Esophagus squamous epithelium (tissue), 5 donors: ENCODE measurements at regions not wholly inside any gene's neighbourhood (a gene's known extent, or its start where the extent isn't known, plus 50 kb on each side); places are given as distances from the start of the nearest gene placed in this dataset.

Experiments used
- DNase-seq: peaks from one replicate; lab custom pipeline; 2025; lab: John Stamatoyannopoulos, UW
- H3K27ac ChIP-seq, 4 donors: fragments of 200-600 bp; sonication (generic); one replicate each; pipeline ENCODE4 v1.5.1; 2016 to 2019; ENCODE audit warnings: mild to moderate bottlenecking in 1 of 4
- H3K27me3 ChIP-seq, 4 donors: fragments of 200-600 bp; sonication (generic); 1 replicate in 3 of 4; 2 replicates in 1 of 4; pipeline versions ENCODE4 v1.5.1 to v1.6.0; 2017 to 2021; ENCODE audit warnings: antibody characterized with exemption in 1 of 4
- H3K36me3 ChIP-seq, 3 donors: fragments of 200-600 bp; sonication (generic); one replicate each; pipeline ENCODE4 v1.5.1; 2016 to 2019
- H3K4me1 ChIP-seq, 3 donors: fragments of 200-600 bp; sonication (generic); one replicate each; pipeline ENCODE4 v1.5.1; 2017 to 2019
- H3K4me3 ChIP-seq, 4 donors: fragments of 200-600 bp; sonication (generic); 1 replicate in 3 of 4; 2 replicates in 1 of 4; pipeline ENCODE4 v1.5.1; 2016 to 2019; ENCODE audit warnings: mild to moderate bottlenecking in 2 of 4, moderate library complexity in 1 of 4
- H3K9me3 ChIP-seq, 3 donors: fragments of 200-600 bp; sonication (generic); one replicate each; pipeline ENCODE4 v1.5.1; 2016 to 2019
- POLR2A ChIP-seq, 4 donors: fragments of 450-650 bp; IDR thresholded peaks; one replicate each; pipeline ENCODE4 v1.6.1; 2017; ENCODE audit warnings: antibody characterized with exemption in 4 of 4, mild to moderate bottlenecking in 4 of 4, moderate library complexity in 3 of 4
- WGBS, 2 donors: methylation state at CpG; one replicate each; pipeline ENCODE4 v1.1.5; 2018; 5-methylcytosine and 5-hydroxymethylcytosine counted together
- intact Hi-C: fragments of 100-400 bp; cut with DNase I; formaldehyde crosslinking; loops from one replicate; pipeline ENCODE4 v1.15.0; 2022
- TF ChIP-seq, protein P1 (sequence below), 6 experiments: fragments of 450-650 bp in 4 of 6; fragments of 200-600 bp in 2 of 6; sonication (generic) in 2 of 6; IDR thresholded peaks; one replicate each; pipeline ENCODE4 v1.5.1; 2016 to 2019; ENCODE audit warnings: antibody characterized with exemption in 6 of 6, mild to moderate bottlenecking in 4 of 6, moderate library complexity in 4 of 6
- donor health status: DM: yes; HTN: yes; CAD: no.

- peaks cover 0 to 10% (median 0%) of the 10 kb centered on the region in 3 donors for H3K4me1 ChIP-seq
- no peak for DNase-seq
- no peak overlapping the region for H3K27ac ChIP-seq
- H3K36me3 ChIP-seq: no peaks in the 10 kb centered on the region
- H3K27me3 ChIP-seq: no peaks in the 10 kb centered on the region
- no peak overlapping the region for H3K4me3 ChIP-seq
- WGBS, 2 donors: 26 to 33% methylated on average over 4 of the region's 4 CpGs
- no peaks in the 10 kb centered on the region for H3K9me3 ChIP-seq
- intact Hi-C loops: no loop called here
- TF ChIP-seq, protein P1, sequence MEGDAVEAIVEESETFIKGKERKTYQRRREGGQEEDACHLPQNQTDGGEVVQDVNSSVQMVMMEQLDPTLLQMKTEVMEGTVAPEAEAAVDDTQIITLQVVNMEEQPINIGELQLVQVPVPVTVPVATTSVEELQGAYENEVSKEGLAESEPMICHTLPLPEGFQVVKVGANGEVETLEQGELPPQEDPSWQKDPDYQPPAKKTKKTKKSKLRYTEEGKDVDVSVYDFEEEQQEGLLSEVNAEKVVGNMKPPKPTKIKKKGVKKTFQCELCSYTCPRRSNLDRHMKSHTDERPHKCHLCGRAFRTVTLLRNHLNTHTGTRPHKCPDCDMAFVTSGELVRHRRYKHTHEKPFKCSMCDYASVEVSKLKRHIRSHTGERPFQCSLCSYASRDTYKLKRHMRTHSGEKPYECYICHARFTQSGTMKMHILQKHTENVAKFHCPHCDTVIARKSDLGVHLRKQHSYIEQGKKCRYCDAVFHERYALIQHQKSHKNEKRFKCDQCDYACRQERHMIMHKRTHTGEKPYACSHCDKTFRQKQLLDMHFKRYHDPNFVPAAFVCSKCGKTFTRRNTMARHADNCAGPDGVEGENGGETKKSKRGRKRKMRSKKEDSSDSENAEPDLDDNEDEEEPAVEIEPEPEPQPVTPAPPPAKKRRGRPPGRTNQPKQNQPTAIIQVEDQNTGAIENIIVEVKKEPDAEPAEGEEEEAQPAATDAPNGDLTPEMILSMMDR (IDR thresholded peaks at IDR 0.05): no peak
- TF ChIP-seq POLR2A (IDR thresholded peaks at IDR 0.05): no peak
Measured at GRCh38 chr14:42192738-42193653, 586.3 kb downstream of the LRFN5 start.

DNA sequence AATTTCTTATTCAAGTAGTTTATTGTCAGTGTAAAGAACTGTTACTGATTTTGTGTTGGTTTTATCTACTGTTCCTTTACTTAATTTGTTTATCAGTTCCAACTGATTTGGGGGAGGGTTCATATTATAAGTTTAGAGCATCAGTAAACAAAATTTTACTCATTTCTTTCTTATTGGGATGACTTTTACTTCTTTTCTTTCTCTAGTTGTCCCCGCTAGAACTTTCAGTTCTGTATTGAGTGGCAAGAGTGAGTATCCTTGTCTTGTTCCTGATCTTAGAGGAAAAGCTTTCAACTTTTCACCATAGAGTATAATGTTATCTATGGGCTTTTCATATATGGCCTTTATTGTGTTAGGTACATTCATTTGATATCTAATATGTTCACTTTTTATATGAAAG is 584.1 kb downstream of the LRFN5 start:
- Histone ChIP-seq H3K4me1 (peaks cover 0 to 10% (median 0%) of the 10 kb centered on the region in 3 donors), H3K4me3 (no peak overlapping the region), H3K27me3 (no peaks in the 10 kb centered on the region), H3K27ac (no peak overlapping the region), H3K36me3 (no peaks in the 10 kb centered on the region), H3K9me3 (no peaks in the 10 kb centered on the region)
- intact Hi-C loops: no loop called here
- 75 to 79% methylated on average over 1 of the region's 1 CpG for WGBS, 2 donors
- DNase-seq: no peak
- no peak for TF ChIP-seq POLR2A (IDR thresholded peaks at IDR 0.05)
- TF ChIP-seq, protein P1 (IDR thresholded peaks at IDR 0.05): no peak

DNA sequence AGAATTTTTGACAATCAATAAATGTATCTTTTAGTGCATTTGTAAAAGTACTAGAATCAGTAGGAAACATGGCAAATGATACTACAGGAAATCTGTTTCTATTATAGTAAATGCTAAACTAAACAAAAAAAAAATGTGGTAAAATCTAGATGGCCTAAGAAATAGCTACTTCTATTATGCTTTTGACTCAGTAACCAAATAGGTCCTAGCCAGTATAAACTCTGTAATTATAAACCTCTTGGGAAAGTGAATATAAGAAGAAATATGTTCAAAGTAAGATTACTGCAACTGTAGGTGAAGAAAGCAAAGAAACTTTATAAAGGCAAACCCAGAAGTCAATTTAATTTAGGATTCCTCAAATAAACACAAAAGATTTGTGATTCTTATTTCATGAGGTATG is 581.2 kb downstream of the LRFN5 start:
- Histone ChIP-seq H3K27ac (no peak overlapping the region), H3K27me3 (no peaks in the 10 kb centered on the region), H3K9me3 (no peaks in the 10 kb centered on the region), H3K4me1 (peaks cover 0 to under 1% (median 0%) of the 10 kb centered on the region in 3 donors), H3K4me3 (no peak overlapping the region), H3K36me3 (no peaks in the 10 kb centered on the region)
- no peak for DNase-seq
- intact Hi-C loops: no loop called here
- no peak for TF ChIP-seq POLR2A (IDR thresholded peaks at IDR 0.05)
- TF ChIP-seq, protein P1 (IDR thresholded peaks at IDR 0.05): no peak

DNA sequence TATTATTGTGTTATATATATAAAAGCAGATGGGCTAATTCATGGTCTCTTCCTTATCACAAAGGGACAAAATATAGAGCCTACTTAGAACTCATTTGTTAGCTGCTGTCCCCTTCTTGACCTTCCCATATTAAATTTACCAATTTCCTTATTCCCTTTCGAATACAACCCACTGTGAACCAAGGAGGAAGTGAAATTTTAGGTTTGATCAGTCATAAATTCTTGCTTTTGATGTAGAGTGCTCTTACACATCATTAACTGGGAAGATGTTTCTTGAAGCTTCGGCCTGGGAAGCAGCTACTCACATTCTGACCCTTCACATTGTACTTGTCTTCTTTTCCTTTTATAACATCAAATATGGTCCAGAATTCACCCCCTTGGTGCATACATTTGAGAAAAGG is 579.0 kb downstream of the LRFN5 start:
- Histone ChIP-seq H3K4me3 (no peak overlapping the region), H3K9me3 (no peaks in the 10 kb centered on the region), H3K27me3 (no peaks in the 10 kb centered on the region), H3K36me3 (no peaks in the 10 kb centered on the region), H3K27ac (no peak overlapping the region), H3K4me1 (no peaks in the 10 kb centered on the region)
- no peak for DNase-seq
- TF ChIP-seq, protein P1 (IDR thresholded peaks at IDR 0.05): no peak
- TF ChIP-seq POLR2A (IDR thresholded peaks at IDR 0.05): no peak
- WGBS, 2 donors: 43 to 51% methylated on average over 2 of the region's 2 CpGs
- intact Hi-C loops: no loop called here

DNA sequence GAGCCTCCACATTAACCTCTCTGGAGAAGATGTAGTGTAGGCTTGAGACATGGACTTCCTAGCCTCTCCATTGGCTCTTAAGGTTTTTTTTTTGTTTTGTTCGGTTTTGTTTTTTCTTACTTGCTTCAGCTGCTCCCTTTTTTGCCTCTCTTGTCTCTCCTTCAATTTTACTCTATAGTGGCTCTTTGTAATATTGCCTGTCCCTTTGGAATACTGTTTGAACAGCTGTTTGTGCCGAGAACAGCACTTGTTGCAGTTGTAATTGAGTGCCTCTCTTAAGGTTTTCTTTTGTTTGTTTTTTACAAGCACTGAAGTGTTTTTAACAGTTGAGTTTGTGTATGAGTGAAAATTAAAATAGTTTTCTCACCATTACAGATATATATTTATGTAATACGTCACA is 567.7 kb downstream of the LRFN5 start:
- Histone ChIP-seq H3K4me3 (no peak overlapping the region), H3K27me3 (no peaks in the 10 kb centered on the region), H3K4me1 (no peaks in the 10 kb centered on the region), H3K9me3 (no peaks in the 10 kb centered on the region), H3K36me3 (no peaks in the 10 kb centered on the region), H3K27ac (no peak overlapping the region)
- no peak for DNase-seq
- TF ChIP-seq, protein P1 (IDR thresholded peaks at IDR 0.05): no peak
- TF ChIP-seq POLR2A (IDR thresholded peaks at IDR 0.05): no peak
- WGBS, 2 donors: 52 to 77% methylated on average over 3 of the region's 3 CpGs
- intact Hi-C loops: no loop called here
